Fibroblast of skin of left quadriceps (primary cell): ENCODE measurements at regions not wholly inside any gene's neighbourhood (a gene's known extent, or its start where the extent isn't known, plus 50 kb on each side); places are given as distances from the start of the nearest gene placed in this dataset.
A peak's percentile ranks its signal among the peaks of the same experiment; 100 is the strongest.

ENCODE experiments used
- DNase-seq, 2 experiments: peaks; one replicate each; pipeline ENCODE4 v3.0.0-alpha.2; 2013; ENCODE audit warnings: low read depth in 2 of 2

DNA sequence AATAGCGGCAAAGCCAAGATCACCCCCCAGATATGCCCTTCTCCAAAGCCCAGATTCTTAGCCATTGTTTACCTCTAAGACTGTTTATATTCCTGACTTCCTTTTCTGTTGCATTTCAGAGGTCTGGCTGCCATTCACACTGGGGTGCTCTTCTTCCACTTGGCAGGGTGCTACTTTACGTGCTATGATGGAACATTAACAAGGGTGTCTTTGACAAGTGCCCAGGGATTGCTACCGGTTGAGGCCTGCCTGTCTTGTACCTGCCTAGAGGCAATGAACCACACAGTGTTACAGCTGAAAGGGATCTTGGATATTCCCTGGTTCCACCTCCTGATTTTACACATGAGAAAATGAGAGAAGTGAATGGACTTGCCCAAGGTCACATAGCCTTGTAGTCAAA, 352.1 kb upstream of the KIF2A start:
- DNase-seq, result no peak

DNA sequence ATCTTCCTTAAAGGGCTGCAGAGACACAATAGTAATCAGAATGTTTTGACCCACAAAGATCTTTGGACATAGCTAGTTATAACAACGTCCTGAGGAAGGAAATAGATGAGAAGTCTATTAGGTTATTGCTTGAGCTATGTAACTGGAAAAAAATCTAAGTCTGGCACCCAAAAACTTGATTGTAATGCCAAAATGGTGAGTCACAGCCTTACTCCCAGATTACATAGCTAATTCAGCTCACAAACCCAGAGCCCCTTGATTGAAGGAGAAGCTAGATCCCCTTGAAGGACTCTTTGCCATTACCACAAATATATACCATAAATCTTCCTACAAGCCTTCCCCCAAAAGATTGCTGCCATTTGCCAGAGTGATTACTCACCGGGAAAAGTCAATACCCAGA, 341.8 kb upstream of the KIF2A start:
- DNase-seq, result peak; percentile 88

DNA sequence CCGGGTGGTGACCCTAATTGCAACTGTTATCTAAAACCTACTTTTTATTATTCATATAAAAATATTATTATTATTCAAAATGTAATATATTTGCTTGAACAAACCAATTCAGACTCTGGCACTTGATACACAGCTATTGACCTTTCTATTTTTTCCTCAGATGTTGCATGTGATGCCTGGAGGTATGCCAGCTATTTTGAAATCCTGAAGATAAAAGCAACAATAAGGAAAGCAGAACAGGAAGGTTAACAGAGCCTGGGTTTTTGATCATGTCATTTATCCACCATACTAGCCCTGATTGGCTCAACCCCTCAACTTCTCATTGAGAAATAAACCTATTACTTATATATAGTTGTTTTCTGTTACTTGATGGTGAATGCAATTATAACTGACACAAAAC, 340.9 kb upstream of the KIF2A start:
- no peak for DNase-seq

DNA sequence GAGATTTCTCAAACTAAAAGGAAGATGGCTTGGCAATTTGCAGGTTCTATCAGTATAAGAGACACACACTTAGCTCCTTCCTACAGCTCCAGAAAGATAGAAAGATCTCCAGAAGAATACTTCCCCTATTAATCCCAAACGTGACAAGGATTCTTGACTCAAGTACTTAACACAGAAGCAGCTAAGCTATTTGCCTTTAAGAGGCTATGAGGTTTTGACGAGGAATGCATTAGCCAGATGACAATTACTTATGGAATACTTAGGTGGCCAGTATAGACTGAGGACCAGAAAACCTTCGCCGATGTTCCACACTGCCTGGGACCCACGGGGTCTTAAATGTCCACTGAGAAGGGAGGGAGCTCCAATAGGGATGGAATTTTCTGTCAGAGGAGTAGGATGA, 340.5 kb upstream of the KIF2A start:
- no peak for DNase-seq

DNA sequence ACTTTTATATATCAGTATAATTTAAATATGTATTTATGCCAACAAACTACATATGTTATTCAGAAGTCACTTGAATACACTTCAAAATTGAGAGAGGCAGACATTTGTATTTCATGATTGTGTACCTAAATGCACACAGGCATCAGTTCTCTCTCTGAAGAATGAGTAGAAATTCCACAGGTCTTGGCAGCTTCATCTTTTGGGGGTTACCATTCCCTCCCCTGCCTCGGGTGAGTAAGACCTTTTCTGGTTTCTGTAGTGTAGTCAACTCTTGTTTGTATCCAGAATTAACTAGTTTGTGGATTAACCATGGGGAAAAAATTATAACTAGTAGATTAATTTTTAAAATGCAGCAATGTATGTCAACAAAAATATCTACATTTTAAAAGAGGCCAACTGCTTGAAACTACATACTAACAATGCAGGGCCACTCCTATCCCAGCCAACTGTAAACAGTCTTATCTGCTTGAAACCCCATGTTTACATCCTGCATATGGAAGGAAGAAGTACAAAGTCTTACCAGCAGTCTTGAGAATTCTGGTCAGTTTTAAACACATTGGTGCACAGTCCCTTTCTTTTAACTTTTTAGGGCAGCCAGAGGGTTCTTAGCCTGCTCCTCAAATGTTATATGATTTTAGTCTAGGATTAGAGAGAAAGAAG, 339.6 kb upstream of the KIF2A start:
- DNase-seq, result no peak

DNA sequence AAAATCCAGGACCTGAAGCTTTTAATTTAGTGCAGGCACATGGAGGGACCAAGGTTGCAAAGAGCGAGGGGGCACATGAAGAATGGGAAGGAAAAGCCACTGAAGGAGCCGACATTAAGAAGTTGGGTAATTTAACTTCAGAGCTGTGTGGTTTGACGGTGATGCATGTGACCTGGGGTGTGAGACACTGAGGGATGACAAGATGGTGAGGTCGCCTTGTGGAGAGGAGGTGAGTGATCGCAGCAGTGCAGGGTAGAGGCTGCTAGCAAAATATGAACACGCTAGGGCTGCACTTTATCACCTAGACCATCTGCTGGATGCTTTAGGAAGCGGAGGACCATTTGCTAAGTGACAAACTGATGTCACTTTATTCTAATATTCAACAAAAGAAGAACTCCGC, 339.0 kb upstream of the KIF2A start:
- no peak for DNase-seq

DNA sequence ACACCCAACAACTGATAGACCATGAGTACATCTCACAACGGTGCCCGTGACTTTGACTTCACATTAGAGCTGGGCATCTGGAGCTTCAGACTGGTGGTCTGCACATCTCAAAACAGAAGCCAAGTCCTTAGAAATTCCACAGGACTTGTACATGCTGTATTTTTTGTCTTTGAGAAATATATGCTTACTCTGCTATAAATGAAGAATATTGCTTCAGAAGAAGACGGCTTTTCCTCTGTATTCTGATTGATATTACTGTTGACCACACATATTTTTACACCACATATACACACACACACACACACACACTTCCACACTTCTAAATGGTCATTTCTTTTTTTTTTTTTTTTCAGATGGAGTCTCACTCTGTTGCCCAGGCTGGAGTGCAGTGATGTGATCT, 338.3 kb upstream of the KIF2A start:
- DNase-seq, result no peak

DNA sequence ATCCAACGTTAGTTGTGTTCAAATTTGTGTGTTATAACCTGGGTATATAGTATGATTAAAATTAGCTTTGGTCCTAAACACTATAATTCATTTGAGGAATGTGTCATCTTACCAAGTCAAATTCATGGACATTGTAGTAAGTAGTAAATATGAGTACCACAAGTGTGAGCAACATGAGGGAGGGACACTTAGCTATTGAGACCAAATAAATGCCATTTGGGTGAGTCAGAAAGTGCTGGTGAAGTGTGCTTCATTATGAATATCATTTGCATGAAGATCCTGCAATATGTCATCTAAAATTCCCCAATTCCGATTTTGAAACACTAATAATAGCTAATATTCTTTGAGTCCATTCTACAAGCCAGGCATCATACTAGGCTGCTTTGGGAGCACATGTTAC, 336.7 kb upstream of the KIF2A start:
- DNase-seq, result peak in 1 of 2 experiments; percentile 37

DNA sequence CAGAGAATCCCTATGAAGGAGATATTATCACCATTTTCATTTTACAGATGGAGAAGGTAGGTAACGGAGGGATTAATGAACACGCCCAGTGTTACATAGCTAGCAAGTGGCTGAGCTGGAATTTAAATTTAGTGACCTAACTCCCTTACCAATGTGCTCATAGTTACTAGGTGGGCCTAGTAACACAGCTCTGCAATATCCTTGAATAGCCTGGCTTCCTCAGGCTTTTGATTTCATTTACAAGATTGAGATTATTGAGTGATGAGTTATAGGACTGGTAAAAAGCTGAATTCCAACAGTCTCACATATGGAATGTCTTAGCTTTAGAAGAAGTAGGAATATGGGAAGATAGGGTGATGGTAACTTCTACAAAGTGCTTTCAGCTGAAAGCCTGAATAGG, 336.3 kb upstream of the KIF2A start:
- DNase-seq, result peak in 1 of 2 experiments; percentile 43

DNA sequence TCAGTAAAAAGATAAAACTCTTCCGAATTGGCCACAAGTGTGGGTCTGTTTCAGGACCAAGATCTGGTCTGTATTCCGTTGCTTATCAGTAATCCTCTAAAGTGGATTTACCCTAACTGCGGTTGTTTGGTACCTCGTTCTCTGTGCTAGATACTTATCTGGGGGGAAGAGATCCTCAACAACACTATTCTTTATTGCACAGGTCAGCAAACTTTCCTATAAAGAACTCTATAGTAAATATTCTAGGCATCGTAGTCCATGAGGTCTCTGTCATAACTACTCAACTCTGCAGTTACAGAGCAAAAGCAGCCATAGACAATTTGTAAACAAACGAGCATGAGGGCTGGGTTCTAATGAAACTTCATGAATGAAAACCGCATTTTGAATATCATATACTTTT, 335.8 kb upstream of the KIF2A start:
- DNase-seq, result no peak

DNA sequence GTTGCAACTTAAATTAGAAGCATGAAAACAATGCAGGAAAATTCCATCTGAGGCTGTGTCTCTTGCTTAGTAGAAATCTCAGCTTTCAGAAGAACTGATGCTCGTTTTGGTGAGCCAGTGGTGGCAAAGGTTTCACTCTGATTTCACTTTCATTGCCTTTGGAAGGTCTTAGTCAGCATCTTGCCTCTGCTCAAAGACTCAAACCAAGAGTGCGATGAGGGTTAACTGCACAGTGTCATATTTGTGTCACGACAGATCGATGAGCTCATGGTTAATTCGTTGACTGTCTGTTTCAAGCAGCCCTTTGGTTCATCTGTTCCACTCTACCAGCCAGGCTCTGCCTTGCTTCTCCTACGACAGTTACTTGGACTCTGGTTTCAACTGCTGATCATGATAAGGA, 331.3 kb upstream of the KIF2A start:
- no peak for DNase-seq

DNA sequence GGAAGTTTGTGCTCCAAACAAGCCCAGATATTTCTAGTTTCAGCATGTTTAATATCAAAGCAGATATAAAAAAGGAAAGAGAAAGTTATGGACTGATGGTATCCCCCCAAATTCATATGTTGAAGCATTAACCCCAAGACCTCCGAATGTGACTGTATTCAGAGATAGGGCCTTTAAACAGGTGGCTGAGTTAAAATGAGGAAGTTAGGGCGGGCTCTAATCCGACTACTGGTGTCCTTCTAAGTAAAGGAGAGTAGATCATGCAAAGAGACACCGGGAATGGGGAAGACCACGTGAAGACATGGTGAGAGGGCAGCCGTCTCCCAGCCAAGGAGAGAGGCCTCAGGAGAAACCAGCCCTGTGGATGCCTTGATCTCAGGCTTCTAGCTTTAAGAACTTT, 324.1 kb upstream of the KIF2A start:
- DNase-seq, result no peak

DNA sequence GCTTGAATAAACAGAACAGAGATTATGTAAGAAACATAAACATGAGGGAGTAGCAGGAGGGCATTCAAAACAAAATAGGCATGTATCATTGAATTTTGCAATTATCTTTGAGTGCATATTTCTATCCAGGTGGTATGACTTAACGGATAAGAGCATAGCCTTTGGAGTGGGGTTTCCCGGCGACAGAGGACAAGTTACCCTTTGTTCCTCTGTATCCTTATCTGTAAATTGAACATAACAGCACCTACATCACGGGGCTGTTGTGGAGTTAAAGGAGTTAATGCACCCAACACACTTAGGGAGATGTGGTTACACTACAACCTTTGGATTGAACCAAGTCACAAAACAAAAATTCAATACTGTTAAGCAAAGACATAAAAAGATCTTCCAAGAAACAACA, 314.6 kb upstream of the KIF2A start:
- no peak for DNase-seq

DNA sequence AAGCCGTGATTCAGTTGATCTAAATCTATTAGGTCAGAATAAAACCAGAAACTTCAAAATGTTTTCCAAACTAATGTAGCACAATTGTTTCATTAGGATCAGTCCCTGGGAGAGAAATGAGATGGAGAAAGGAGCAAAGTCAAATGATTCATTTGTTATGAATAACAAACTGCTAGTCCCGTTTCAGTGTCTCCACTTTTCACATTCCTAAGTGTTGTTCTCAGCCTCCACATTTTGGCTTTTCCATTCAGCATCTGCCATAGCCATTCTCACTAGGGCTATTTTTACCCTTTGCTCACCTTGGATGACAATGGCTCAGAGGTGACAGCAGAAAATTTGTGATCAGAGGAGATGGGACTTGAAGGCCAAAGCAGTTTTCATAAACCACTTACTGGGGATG, 314.1 kb upstream of the KIF2A start:
- DNase-seq, result no peak

DNA sequence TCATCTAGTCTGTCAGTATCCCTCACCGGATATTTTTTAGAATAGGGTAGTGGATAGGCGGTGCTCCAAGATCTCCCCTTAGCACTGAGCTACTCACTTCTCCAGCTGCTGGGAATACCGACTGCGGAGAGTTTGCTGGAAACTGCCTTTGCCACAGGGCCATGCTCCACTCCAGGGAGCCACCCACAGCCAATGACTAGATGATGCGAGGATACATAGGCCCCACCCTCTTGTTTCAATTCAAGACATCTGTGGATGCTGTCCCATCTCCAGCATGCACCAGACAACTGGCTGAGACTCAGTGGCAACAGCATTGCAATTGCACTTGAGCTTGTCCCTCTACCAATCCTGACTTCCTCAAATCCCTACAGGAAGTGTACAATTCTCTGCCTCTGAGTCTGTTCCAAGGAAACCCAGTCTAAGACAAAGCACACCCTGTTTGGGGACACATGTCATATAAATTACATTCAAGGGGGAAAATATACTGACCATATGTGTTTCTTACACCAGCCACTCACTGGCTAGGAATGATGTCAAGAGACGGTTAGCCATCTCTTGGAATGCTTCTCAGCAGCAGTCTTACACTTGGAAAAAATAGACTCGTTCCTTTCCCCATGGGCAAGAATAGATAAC, 312.6 kb upstream of the KIF2A start:
- DNase-seq, result no peak

DNA sequence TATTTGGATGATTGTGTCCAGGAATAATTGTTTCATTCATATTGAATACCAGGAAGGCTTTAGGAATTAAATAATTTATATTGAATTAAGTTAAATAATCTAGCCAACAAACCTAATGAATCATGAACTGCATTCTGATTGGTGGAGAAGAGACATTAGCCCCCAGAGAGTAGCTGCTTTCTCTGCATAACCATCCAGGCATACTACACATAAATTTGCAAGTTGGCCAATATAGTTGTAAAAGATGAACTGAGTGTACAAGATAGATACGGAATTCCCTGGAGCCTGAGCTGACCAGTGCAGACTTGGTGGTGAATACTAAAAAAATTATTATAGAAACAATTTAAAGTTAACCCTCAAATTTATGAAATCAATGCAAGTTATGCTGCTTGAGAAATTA, 311.8 kb upstream of the KIF2A start:
- DNase-seq, result no peak

DNA sequence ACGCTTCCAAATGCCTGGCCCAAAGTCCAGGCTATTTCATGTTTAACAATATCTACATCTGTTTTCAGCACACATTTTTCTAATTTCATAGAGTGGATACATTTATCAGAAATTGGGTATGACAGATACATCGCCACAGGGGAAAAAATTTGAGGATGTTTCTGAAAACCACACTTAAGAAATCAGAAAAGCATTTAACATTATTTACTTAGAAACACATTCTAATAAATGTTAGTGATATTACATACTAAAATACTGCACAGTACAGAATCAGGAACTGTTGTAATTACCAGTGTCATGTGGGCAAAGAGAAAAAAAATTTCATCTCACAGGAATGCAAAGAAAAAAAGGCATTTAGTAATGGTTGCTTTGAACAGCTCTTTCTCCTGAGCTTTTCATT, 310.5 kb upstream of the KIF2A start:
- DNase-seq, result peak; percentile 41 to 54

DNA sequence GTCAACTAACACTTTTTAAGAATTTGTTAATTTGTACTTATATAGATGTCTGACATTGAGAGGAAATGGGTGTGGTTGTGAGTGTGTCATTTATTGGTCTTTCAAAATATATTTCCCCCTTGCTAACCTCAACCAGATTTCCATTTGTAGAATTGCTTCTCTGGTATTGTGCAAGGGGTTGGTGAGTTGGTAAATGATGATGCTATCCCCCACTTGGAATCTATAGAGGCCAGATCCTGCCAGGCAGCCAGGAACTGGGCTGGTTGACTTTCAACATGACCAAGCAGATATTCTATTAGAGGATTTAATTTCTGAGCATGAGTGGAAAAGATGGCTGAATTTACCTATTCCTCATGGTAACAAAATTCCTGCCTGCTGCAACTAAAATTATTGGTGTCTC, 306.6 kb upstream of the KIF2A start:
- DNase-seq, result no peak

DNA sequence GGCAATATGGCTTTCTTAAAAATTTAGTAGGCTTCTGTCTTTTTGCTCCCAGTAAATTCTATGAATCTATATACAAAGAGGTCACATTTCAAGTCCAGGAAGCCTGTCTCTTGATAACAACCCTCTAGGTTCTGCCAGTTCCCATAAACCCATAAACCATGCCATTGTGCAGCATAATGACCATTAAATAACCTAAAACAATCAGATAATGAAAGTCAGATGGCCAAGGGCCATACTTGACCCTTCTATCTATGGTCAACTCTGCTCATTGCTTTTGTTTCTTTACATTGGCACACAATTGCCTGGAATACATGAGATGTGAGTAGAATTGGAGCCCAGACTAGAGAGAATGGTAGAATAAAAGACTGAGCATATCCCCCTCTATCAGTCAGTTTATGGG, 305.4 kb upstream of the KIF2A start:
- no peak for DNase-seq

DNA sequence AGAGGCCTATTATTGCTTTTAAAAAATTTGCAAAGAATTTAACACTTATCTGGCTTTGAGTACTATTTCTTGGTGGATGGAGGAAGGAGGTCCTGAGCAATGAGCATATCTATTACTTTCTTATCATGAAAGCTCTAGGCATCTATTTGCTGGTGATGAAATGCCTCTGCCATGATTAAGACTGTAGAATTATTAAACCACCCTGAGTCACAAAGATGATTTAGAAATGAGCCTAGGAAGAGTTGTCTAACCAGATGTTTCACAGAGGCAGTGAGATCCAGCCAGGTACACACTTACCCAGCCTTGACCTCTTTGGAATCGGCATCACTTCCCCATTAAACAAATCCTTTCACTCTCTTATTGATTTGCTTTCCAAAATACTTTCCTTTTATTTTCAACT, 304.4 kb upstream of the KIF2A start:
- DNase-seq, result no peak

DNA sequence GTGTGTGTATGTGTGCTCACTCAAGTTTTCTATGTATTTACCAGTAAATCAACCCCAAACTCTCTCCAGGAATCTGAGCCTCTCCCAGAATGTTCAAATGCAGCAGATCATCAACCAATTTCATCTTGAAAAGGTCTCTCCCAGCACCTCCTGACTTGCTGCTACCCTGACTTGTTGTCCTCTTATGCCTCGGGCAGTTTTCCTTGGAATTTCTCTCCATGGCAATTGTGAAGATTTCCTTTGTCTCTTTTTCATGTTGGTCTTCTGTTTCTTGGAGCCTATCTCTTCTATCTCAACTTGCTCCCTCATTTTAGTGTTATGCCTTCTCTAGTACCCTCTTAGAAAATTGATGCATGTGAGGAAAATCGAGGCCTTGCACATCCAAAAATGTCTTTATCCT, 303.6 kb upstream of the KIF2A start:
- DNase-seq, result no peak

DNA sequence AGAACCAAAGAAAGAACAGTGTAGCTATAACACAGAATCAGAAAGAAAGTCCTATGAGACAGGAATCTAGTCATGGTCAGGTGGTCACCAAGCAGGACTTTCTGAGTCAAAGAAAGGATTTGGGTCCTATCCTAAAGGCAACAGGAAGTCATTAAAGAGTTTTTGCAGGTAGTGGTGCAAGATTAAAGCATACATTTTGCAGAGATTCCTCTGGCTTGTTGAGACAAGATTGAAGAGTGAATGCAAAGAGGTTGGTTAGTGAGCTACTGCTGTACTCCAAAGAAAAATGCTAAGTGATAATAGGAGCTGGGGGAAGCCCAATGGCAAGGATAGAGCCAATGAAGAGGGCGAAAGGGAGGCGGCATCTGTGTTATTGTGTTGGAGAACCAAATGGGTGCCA, 300.5 kb upstream of the KIF2A start:
- DNase-seq, result no peak

DNA sequence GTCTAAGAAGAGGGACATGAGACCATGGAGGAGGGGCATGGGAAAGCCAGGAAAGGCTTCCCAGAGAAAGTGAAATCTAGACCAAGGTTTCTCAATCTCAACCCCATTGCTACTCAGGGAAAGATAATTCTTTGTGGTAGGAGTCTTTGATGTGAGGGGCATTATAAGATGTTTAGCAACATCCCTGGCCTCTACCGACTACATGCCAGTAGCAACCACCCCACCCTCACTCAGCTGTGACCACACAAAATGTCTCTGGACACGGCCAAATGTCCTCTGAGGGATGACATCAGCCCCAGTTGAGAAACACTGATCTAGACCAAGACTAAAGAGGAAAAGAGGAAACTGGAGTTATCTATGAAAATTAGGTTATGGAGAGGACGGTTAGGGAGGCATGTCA, 298.5 kb upstream of the KIF2A start:
- no peak for DNase-seq

DNA sequence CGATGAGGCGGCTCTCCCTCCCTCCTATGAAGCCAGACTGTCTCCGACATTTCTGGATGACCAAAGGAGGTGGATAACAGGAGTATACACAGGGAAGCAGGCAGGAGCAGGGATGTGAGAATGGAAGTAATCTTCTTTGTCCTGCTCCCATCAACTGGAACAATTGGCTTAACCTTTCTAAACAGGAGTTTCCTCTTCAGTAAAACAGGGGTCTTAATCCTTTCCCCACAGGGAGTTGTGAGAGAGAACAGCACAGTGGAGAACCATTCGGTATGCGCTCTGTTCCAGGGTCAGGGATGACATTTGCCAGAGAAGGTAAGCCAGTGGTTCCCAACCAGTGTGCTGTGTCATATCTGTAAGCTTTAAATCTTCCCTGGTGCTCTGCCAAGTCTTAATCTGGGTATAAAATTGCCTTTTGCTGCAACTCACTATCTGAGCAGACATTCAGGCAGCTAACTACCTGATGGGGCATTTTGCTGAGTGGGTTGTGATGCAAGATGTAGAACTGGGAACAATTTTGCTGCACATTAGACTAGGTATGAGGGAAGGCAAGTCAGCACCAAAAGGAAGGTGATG, 294.8 kb upstream of the KIF2A start:
- no peak for DNase-seq
